ENCODE measurements at regions not wholly inside any gene's neighbourhood (a gene's known extent, or its start where the extent isn't known, plus 50 kb on each side); places are given as distances from the start of the nearest gene placed in this dataset.

GRCh38 chr5:87076931-87077330 lies 190.8 kb upstream of the RASA1 start:
- CTCF ChIA-PET = no interaction called here
- TF ChIP-seq NPAS2 (CRISPR knock-in tag; IDR thresholded peaks at IDR 0.05; ENCODE audit: borderline replicate concordance) = no peak
- ATAC-seq (no peak), DNase-seq (ENCODE audit: low read depth in 1 of 2, low spot score in 1 of 2) (no peak), FAIRE-seq (no peak)
- H3K27ac ChIP-seq = no peak overlapping the region
- POLR2A ChIA-PET = no interaction called here
- H3K4me3 ChIP-seq = no peak overlapping the region
- H3K9me3 ChIP-seq = no peaks in the 10 kb centered on the region
- no peak overlapping the region for H3K4me2 ChIP-seq
- H3K4me1 ChIP-seq = no peaks in the 10 kb centered on the region
- WGBS (ENCODE audit: missing lambda C conversion rate) = 73% methylated on average over 2 of the region's 2 CpGs

GRCh38 chr5:87079219-87079618 lies 188.5 kb upstream of the RASA1 start:
- Histone ChIP-seq H3K9me3 (no peaks in the 10 kb centered on the region), H3K4me3 (no peak overlapping the region), H3K27ac (no peak overlapping the region), H3K4me2 (no peak overlapping the region), H3K4me1 (no peaks in the 10 kb centered on the region)
- TF ChIP-seq EHF (CRISPR knock-in tag; IDR thresholded peaks at IDR 0.05) (no peak), CHD2 (IDR thresholded peaks at IDR 0.05; ENCODE audit: low read length, partially characterized antibody) (no peak), RNF2 (IDR thresholded peaks at IDR 0.05; ENCODE audit: borderline replicate concordance, low read depth) (no peak), POLR2AphosphoS2 (conservative IDR thresholded peaks at IDR 0.05; ENCODE audit: low read length) (no peak), CBX2 (IDR thresholded peaks at IDR 0.05; ENCODE audit: borderline replicate concordance, low read depth) (no peak), JUNB (IDR thresholded peaks at IDR 0.05) (no peak), RAD21 (conservative IDR thresholded peaks at IDR 0.05 in 1 of 2, IDR thresholded peaks at IDR 0.05 in 1 of 2) (no peak), CTCF (IDR thresholded peaks at IDR 0.05) (no peak), HOXA7 (CRISPR knock-in tag; IDR thresholded peaks at IDR 0.05) (no peak), USF2 (IDR thresholded peaks at IDR 0.05) (no peak)
- CTCF ChIA-PET = no interaction called here
- DNase-seq (ENCODE audit: low read depth in 1 of 2, low spot score in 1 of 2) = no peak
- WGBS (ENCODE audit: missing lambda C conversion rate) = 72% methylated on average over 2 of the region's 2 CpGs
- ATAC-seq = no peak
- no peak for FAIRE-seq
- POLR2A ChIA-PET = no interaction called here

GRCh38 chr5:87081016-87081415 lies 186.7 kb upstream of the RASA1 start:
- POLR2A ChIA-PET = no interaction called here
- no peak overlapping the region for H3K4me3 ChIP-seq
- no peaks in the 10 kb centered on the region for H3K9me3 ChIP-seq
- DNase-seq (ENCODE audit: low read depth in 1 of 2, low spot score in 1 of 2) (no peak), FAIRE-seq (no peak), ATAC-seq (no peak)
- no peak overlapping the region for H3K27ac ChIP-seq
- CTCF ChIA-PET = interaction anchor here (0.8 kb wide), 1 partner anchor 11 kb away, joined by 3 read pairs; no protein-coding TSS in a partner anchor
- no peak overlapping the region for H3K4me2 ChIP-seq
- TF ChIP-seq HEYL (CRISPR knock-in tag; IDR thresholded peaks at IDR 0.05) (no peak), HES2 (IDR thresholded peaks at IDR 0.05) (no peak), CHD4 (IDR thresholded peaks at IDR 0.05; ENCODE audit: borderline replicate concordance) (no peak), BHLHE40 (IDR thresholded peaks at IDR 0.05; ENCODE audit: low read depth, low read length) (no peak), PBX3 (IDR thresholded peaks at IDR 0.05) (no peak), RARB (CRISPR knock-in tag; IDR thresholded peaks at IDR 0.05) (no peak), JUN (IDR thresholded peaks at IDR 0.05) (no peak), EP300 (IDR thresholded peaks at IDR 0.05) (no peak), NFE2L2 (conservative IDR thresholded peaks at IDR 0.05; ENCODE audit: low read length) (no peak), USF2 (IDR thresholded peaks at IDR 0.05) (no peak), EHF (CRISPR knock-in tag; IDR thresholded peaks at IDR 0.05) (no peak), RCOR1 (IDR thresholded peaks at IDR 0.05; ENCODE audit: low read depth, low read length) (no peak), CEBPB (IDR thresholded peaks at IDR 0.05) (no peak), ELK1 (IDR thresholded peaks at IDR 0.05; ENCODE audit: low read depth, low read length) (no peak)
- H3K4me1 ChIP-seq = no peaks in the 10 kb centered on the region
- WGBS (ENCODE audit: missing lambda C conversion rate) = 32% methylated on average over 3 of the region's 3 CpGs
